GM12892 (cell line): ENCODE measurements at regions not wholly inside any gene's neighbourhood (a gene's known extent, or its start where the extent isn't known, plus 50 kb on each side); places are given as distances from the start of the nearest gene placed in this dataset.
A peak's percentile ranks its signal among the peaks of the same experiment; 100 is the strongest.

Source experiments
- DNase-seq: peaks from one replicate; pipeline ENCODE4 v3.0.0; 2011; ENCODE audit not compliant: insufficient read length
- FAIRE-seq: peaks from 2 replicates; lab custom pipeline; 2011; peaks lifted over from hg19 to GRCh38; lab: Jason Lieb, UNC
- POLR2A ChIP-seq: IDR thresholded peaks from 2 replicates; pipeline ENCODE4 v1.6.1; 2011; ENCODE audit warnings: low read depth, low read length, control low read depth
- POLR2AphosphoS5 ChIP-seq: IDR thresholded peaks from 2 replicates; pipeline ENCODE4 v1.6.1; 2011; ENCODE audit warnings: low read depth, low read length, control low read depth
- TAF1 ChIP-seq: IDR thresholded peaks from 2 replicates; pipeline ENCODE4 v1.6.1; 2011; ENCODE audit warnings: low read depth, mild to moderate bottlenecking, control low read depth, low read length, borderline replicate concordance

DNA sequence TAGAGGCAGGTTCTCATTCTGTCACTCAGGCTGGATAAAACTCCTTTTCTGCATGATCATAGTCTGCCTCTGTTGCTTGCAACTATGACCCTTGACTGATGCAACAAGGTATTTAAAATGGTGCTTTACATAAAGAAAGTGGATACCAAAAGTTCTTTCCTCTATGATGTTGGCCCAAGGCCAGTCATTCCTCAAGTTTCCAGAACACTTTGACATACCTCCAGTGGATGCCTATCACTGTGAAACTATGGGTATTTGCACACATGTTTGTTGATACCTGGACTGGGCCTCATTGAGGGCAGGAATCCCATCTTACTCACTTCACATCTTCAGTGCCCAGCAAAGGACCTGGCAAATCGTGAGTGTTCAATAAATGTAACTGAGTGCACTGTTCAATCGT is 159.0 kb upstream of the ZC3H12C start:
- DNase-seq (no peak), FAIRE-seq (peak; percentile 78)
- TF ChIP-seq POLR2AphosphoS5 (no peak), TAF1 (no peak), POLR2A (no peak)

DNA sequence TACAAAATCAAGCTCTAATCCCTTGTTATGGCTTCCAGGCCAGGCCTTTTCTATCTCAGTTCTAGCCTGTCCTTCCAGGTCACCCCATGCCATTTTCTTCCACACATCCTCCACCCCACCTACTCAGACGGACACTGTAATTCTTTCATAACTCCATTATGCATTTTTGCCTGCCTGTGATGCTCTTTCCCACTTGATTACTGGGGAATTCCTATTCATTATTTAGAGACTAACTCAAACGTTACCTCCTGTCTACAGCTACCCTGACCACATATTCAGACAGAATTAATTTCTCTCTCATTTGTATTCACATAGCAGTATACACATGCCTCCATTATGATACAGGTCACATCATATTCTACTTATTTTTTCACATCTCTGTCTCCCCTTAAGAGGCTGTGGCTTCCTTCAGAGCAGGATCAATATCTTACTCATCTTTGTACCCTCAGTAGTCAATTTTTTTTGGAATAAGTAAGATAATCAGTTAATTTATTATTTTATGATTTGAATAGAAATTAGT is 156.5 kb upstream of the ZC3H12C start:
- FAIRE-seq (peak; percentile 69), DNase-seq (no peak)
- TF ChIP-seq TAF1, result no peak
- TF ChIP-seq POLR2AphosphoS5, result no peak
- no peak for TF ChIP-seq POLR2A

DNA sequence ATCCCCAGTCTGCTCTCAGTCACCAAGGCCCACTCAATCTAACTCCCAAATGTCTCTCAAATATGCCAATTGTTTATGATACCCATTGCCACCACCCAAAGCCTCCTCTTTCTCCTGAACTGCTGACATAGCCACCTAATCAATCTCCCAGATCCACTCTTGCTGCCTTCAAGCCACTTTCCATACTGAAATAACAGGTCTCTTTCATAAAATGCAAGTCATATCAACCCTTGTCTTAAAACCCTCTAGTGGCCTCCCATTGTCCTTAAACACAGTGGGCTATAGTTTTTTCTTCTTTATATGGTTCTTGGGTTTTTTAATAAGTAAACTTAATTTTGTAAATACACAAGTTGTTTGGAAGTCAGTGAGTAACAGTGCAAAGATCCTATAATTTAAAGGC is 155.2 kb upstream of the ZC3H12C start:
- DNase-seq (no peak), FAIRE-seq (no peak)
- TF ChIP-seq POLR2A (no peak), TAF1 (no peak)

DNA sequence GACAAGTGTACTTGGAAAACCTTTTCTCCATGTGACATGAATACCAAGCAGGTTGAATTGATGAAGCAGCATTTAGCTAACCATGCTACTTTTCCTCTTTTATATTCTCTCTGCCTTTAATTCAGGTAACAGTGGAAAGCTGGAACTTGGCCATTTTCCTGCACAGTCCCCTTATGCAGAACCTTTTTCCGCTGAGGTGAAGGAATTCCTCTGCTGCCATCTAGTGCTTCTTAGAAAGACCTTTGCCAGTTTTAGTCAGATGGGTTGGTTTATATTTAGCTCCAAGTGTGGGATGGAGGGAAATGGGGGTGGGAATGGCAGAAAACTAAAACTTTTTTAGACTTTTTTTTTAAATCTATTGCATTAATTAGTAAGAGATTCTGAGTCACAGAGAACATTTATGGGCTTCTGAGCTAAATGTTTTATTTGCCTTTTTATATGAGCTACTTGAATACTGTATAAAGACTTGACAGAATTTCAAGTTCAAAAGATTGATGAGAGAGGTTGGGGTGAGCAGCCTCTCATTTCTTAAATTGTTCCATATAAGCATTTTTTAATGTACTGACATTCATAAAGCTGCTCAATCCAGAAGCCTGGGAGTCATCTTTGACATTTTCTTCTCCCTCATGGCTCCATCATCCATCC is 153.9 kb upstream of the ZC3H12C start:
- DNase-seq (no peak), FAIRE-seq (peak; percentile 94)
- TF ChIP-seq TAF1, result no peak
- TF ChIP-seq POLR2A, result no peak
- no peak for TF ChIP-seq POLR2AphosphoS5

DNA sequence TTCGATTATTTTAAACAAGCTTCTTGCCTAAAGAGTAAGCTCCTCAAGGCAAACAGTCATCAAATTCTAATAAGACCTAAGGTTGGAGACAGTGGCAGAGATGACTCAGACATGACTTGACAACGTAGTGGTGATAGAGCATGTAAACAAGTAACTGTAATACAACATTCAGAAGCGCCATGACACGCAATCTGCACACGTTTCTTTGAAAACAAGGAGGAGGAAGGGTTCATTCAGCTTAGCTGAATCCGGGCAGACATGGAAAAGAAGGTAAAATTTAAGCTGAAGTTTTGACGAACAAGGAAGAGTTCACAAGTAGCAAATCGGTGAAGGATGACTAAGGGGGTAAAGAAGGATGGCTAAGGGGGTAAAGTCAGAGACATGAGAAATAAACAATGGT is 152.4 kb upstream of the ZC3H12C start:
- no peak for DNase-seq
- FAIRE-seq, result peak; percentile 85
- TF ChIP-seq TAF1, result no peak
- TF ChIP-seq POLR2AphosphoS5, result no peak
- TF ChIP-seq POLR2A, result no peak

DNA sequence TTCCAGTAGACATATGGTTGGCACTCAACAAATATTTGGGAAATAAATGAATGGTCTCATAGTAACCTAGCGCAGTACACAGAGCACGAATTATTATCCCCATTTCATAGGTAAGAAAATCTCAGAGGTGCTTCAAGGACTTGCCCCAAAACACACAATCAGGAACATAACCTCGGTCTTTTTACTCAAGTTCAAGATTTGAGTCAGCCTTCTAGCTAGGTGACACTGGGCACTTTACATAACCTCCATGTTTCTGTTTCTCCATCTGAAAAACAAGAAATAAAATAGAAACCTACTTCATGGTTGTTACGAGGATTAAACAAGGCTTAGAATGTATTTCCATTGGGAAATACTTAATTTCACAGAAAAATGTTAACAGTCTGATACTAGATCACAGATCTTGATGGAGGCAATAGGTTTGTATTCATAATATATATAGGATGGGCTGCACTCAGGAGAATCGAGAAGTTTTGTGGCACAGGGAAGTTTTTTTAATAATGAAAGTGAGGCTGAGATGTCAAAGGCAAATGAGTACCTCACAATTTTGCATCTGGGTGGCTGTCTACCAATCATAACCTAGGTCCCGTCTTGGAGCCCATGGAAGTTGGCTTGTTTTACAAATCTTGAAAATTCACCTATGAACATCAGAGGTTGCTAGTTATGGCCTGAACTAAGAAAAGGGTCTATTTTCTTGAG is 147.4 kb upstream of the ZC3H12C start:
- FAIRE-seq, result no peak
- no peak for TF ChIP-seq POLR2AphosphoS5
- 0 out of 2 replicates have a peak, but pooled peaks have one; percentile 10 for TF ChIP-seq TAF1
- peak; percentile 20; the same call in 1 of the 2 replicates for TF ChIP-seq POLR2A
- DNase-seq, result no peak

DNA sequence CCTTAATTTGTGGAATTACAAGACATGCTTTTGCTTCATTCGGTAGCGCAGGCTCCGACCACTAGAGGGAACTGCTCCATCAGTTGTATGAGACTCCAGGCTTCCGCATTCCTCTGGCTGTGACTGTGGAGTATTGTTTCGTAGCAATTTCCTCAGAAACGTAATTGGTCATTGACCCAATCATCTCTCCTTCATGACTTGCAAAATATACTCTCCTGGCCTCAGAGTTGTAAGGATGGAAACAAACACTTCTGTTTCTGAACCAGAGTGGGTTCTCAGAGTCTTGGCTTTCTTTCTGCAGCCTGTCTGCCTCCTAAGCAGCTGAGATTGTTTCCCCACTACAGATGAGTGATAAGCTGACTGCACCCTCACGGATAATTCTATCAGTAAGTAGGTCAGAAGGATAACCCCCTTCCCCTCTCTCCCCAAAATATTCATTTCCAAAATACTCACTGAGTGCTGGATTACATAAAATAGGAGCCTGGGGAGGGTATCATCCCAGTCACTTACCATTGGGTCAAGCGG is 146.8 kb upstream of the ZC3H12C start:
- DNase-seq, result no peak
- peak; percentile 96 for FAIRE-seq
- TF ChIP-seq POLR2AphosphoS5, result peak; percentile 64
- TF ChIP-seq POLR2A, result no peak

DNA sequence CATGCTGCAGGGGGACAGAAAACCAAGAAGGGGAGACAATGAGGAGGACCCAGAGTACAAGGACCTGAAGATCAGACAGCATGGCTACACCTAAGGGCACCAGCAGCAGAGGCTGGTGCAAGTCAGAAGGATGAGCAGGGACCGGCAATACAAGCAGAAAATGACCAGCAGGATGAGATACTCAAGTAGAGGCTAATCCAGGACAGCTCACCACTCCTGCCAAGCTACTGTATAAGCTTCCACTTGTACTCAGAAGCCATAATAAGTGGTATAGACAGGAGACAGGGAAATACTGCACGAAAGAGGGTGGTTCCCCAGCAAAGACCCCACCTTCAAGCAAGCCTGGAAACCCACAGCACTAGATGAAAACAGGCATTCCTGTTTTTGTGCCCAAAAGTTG is 138.7 kb upstream of the ZC3H12C start:
- TF ChIP-seq POLR2A (no peak), POLR2AphosphoS5 (no peak), TAF1 (no peak)
- FAIRE-seq, result peak; percentile 93
- no peak for DNase-seq

DNA sequence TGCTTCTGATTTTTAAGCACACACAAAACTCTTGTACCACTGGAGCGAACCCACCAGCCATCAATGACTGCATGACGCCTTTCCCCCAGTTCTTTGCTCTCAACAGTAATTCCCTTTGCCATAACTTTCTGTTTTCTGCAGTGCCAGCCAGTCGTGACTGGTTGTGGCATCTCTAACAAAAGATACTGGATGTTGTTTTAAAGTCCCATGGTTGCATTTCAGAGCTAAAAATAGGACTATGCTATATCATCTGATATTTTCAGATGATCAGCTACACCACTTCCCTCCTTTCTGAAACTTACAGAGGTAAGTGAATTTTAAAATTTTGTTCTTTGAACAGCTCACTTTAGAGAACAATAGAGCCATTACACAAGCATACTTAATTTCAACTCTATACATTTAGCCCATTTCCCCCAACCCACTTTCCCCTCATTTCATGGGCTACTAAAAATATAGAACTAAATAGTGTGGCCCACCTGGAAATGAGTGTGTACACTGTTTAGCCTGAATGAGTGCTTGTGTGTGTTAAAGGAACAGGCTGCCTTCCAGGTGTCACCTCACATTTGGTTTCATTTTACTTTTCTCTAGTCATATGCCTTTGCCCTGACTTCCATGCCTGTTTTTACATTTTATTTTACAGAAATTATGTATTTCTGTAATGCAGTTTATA is 136.9 kb upstream of the ZC3H12C start:
- FAIRE-seq (peak; percentile 95), DNase-seq (no peak)
- TF ChIP-seq TAF1 (no peak), POLR2AphosphoS5 (peak; percentile 2; the same call in 1 of the 2 replicates), POLR2A (peak; percentile 70)

DNA sequence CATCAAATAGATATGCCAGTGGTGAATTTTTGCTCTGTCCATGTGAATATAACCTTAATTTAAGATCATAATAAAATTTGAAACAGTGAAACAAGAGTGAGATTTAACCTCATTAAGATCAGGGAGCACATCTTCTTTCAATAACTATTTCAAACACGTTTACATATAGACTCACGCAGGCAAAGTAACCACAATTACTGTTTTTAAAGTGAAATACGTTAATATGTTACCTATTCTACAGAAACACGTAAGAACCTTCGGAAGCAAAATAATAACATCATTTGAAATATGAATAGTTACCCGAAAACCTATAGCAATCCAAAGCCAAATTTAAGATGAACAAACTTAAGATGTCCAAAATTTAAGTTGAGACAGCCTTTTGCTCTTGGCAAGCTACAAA is 136.2 kb upstream of the ZC3H12C start:
- TF ChIP-seq POLR2A (no peak), POLR2AphosphoS5 (no peak), TAF1 (no peak)
- DNase-seq, result no peak
- no peak for FAIRE-seq

DNA sequence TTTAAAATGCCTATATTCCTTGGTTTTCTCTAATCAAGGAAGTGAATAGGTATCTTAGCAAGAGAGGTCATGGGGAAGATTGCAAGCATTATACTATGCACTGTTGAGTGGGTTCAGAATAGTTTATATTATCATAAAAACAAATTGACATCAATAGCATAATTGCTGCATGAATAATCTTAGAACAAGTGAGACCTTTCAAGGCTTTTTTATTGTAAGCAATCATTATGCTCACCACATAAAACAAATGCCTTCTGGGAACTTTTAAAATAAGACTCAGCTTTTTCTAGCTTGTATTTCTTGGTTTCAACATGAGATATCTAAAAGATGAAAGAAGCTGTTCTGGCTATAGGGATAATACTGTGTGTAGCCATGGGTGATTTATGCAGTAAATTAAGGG is 135.6 kb upstream of the ZC3H12C start:
- no peak for TF ChIP-seq TAF1
- TF ChIP-seq POLR2AphosphoS5, result no peak
- no peak for TF ChIP-seq POLR2A
- no peak for DNase-seq
- no peak for FAIRE-seq

DNA sequence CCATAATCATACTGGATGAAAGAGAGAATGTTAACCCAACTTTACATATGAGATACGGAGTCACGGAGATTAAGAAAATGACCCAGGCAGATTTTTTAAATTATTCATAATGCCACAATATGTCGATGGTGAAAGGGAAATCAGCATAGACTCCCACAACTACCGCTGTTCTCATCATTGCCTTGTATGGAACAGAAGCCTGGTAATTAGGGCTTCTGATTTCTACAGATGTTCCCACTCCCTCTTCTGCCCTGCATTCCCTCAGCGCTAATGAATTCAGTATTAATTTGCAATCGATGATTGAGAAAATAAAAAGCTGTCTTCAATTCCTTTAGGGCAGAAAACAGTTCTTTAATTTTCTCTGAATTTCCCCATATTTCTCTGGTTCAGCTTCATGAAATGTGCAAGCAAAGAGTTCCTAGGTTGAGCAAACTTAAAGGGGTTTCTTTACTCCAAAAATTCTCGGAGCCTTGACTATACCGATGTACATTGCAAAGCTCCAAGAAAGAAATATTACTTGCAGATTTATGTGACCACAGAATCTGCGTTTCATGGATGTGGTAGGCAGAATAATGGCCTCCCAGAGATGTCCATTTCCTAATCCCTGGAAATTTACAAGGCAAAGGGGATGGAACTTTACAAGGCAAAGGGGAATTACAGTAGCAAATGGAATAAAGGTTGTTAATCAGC is 134.9 kb upstream of the ZC3H12C start:
- FAIRE-seq (peak; percentile 21), DNase-seq (no peak)
- no peak for TF ChIP-seq TAF1
- TF ChIP-seq POLR2AphosphoS5, result no peak
- TF ChIP-seq POLR2A, result no peak
